ENCODE measurements at regions not wholly inside any gene's neighbourhood (a gene's known extent, or its start where the extent isn't known, plus 50 kb on each side); places are given as distances from the start of the nearest gene placed in this dataset.

DNA sequence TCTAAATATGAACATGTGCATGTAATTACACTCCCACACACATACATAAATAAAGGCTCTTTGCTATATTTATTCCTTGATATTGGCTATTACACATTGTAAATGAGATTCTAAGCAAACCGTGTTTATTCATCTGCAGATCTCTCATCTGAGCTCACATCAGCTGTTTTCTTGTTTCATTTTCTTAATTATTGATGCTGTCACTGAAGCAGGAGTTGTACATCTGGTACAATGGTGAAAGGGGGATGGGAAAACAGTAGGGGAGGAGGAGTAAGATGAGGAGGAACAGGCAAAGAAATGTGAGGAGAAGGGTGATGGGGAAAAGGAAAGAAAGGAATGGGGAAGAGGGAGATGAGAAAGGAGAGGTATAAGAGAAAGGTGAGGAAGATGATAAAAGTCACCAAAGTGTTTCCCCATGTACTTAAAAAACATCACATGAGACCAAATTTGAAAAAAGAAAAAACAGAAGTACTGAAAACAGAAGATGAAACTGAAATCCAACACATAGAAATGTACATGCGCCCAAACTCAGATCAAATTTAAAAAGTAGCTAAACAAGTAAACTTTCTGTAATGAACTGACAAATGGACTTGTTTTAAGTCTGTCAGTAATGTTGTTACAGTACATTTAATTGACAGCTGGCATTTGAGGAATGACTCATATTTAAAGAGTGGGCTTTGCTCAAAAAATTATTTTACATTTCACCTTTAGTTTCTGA is 472.2 kb downstream of the ARL4A start:
- no peak for DNase-seq

DNA sequence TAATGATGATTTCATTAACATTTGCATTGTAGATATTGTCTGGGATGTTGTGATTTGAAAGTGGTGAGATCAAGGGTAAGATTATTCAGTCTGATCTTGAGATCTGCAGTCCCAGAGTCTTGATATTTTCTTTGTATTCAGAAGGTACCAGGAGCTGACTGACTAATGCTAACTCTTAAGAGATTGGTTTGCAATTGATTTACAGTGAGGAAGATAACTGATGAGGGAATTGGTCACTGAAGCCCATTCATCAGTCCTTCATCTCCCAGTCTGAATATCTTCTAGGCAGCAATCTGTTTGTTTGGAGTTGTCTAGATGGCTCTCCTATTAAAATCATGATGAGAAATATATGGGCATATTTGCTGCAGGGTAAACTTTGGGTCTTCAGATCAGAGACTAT is 473.7 kb downstream of the ARL4A start:
- DNase-seq = no peak

DNA sequence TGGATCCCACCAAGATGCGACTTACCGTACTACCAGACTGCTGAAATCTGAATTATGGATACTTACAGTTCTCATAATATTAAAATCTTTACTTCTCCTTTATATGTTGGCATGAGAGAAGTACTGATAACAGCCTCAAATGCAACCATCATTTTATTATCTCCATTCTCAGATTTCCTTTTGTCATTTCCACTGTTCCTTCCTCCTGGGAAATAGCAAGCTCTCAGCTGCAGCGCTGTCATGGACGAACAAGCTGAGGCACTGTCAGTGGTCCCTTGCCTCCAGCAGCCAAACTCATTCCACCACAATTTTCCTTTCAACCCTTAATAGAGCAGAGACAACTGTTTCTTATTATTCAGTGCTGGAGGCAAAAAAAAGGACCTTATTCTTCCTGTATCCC is 478.4 kb downstream of the ARL4A start:
- no peak for DNase-seq

DNA sequence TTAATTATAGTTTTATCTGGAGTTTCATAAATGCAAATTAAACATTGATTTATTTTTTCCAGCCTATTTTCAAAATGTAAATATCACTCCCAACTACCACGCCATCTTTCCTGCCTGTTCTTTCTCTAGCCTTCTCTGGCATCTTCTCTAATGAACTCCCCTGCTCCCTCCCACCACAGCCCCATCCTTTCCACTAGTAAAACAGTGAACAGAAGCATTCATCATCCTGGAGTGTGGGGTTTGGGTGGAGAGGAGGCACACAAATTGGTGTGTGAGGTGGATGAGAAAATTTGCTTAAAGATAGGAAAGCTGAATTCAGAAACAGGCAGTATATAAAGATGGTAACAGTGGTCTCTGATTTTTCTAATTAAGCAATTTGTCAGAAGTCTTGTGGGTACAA is 479.4 kb downstream of the ARL4A start:
- DNase-seq = no peak

DNA sequence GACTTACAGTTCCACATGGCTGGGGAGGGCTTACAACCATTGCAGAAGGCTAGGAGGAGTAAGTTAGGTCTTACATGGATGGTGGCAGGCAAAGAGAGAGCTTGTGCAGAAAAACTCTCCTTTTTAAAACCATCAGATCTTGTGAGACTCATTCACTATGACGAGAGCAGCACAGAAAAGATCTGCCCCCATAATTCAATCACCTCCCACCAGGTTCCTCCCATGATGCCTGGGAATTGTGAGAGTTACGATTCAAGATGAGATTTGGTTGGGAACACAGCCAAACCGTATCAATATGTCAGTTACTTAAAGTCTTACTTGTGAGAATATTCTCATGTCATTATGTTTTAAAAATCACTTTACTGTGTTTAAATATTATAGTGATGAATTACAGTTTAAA is 481.9 kb downstream of the ARL4A start:
- DNase-seq = no peak

DNA sequence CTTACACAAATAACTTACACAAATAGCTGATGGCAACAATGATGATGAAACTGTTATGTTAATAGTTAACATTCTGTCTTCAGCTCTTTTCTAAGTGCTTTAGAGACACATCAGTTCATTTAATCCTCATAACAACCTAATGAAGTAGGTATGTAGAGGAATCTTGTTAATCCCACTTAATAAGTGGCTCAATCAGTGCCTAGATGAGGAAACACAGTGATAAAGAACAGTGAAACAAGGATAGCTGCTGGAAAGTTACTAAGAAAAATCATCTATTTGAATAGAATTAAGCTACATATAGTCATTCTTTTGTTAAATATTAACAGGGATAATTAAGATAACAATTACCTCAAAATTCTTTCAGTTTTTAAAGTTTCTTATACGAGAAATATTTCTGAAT is 487.6 kb downstream of the ARL4A start:
- no peak for DNase-seq

DNA sequence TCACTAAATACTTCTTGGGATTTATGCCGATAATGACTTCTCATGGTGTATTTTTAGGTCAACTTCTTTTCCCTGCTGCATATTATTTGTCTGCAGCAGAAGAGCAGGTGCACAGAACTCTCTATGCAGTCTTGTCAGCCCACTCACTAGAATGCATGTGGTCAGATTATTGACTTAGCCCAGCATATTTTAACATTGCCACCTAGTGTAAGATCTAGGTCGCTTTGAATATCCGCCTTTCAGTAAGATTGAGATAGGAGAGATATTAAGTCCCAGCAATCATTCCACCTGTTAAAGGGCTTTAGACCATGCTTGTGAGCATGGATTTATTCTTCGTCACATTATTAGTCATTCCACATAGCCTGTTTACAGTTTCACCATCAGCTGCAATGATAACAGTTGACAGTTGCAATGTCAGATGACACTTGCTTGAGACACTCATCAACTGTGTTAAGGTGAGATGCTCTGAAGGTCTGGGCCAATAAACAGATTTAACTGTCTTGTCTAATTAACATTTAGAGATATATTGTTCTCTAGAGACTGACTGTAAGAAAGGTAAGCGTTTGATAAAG is 491.7 kb downstream of the ARL4A start:
- no peak for DNase-seq

DNA sequence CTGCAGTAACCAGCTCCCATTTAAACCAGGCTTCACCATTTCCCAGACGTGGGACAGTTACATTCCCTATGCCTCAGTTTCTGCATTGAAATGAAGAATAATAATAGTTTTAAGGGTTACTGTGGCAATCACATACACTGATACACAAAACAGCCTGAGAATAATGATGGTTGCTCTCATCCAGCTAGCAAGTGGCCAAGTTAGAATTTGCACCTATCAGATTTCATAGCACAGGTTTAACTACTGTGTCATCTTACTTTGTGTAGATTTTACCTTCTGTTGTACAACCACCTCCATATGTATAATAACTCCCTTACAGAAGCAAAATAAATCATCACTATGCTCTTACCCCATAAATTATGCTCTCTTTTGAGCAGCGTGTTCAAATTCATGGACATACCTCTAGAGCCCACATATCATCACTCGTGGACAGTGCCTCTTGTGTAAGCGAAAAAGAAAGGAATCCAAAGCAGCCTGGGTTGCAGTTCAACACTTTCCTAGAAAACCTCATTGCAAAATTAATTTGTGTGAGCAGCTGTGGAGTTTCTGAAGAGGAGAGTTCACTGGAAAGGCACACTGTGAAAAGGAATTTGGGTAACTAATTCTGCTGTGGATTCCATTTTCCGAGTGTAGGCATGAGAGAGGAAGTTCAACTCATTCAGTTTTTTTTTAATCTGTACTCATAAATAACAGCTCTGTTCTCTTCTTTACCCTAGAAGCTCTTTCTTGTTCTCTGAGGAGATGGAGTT is 492.5 kb downstream of the ARL4A start:
- no peak for DNase-seq

DNA sequence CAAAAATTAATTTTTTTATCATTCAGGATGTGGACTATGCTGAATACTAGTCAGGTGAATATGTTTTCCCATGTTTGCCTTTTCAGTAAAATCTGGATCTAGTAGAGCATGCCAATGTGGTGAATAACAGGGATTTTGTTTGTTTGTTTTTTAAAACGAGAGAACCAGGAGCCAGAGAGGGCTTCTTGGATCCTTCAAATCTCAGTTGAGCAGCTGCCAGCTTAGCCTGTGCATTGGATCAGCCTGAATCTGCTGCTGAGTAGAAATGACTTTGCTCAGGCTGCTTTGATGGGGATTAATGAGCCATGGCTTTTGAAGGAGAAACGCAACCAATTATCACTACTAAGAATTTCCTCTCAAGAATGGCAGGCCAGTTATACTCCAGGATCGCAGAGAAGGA is 493.8 kb downstream of the ARL4A start:
- no peak for DNase-seq

DNA sequence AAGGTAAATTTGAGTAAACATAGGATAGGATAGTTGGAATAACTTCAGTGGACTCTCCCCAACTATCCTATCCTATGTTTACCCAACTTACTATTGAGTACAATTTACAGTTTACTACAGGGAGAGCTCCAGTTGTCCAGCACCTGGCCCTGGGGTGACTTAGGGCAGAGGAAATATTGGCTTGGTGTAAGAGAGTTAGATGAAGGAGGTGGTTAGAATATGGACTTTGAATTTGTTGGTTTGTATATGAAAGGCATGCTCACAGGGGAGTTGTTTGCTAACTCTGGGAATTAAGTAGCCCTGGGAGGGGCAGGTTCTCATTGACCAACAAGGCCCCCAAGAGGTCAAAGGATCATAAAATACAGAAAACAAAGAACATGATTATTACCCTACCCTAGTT is 497.7 kb downstream of the ARL4A start:
- no peak for DNase-seq

DNA sequence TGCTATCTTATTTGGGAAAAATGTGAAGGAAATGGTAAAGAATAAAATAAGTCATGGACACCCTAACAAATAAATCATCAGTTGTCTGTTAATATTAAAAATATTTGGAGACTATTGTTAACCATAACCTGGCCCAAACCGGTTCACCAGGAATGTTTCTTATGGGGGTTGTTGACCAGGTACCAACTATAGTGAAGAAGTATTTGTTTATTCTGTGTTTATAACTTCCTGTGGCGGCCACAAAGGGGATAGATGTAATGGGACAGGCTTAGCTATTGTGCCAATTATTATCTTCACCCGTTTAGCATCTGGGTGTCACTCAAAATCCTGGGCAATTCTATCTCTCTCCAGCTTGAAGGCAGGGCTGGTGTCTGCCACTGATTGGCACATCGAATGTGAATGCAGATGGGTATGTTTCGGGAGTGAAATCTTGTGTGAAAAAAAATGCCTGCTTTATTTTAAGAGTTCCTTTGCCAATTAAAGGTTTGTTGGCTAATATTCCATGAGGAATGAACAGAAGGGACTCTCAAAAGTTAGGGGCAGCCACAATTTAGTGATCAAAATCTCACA is 500.9 kb downstream of the ARL4A start:
- no peak for DNase-seq

DNA sequence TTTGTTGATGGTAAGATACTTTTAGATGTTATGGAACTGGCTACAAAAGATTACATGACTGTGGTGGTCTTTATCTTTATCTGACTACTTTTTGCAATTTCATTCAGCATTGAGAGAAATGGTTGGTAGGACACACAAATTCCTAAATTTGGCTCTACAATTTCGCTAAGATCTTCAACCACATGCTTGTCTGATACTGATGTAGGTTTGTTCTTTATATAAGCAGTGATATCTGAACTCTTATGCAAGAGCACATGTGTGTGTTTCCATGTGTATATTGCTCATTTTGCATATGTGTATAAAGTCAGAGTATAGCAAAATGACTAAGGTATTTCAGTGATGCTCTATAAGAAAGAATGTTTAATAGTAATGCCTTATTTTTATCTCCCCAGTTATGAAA is 501.5 kb downstream of the ARL4A start:
- no peak for DNase-seq

DNA sequence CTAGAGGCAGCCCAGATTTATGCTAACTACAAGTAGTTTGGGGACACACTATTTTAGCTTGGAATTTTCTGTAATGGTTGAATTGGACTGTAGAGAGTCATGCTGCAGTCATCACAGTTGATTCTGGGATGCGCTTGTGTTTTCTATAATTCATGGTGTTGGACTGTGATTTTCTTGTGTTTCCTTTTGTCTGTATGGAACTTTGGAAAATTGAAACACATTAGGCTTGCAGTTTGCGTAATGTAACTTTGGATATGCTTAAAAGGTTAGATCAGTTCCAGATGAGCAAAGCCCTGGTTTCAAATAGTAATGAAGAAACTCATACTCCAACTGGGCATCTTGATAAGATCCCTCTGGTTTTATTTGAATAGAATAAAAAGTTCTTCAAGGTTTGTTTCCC is 502.2 kb downstream of the ARL4A start:
- no peak for DNase-seq

DNA sequence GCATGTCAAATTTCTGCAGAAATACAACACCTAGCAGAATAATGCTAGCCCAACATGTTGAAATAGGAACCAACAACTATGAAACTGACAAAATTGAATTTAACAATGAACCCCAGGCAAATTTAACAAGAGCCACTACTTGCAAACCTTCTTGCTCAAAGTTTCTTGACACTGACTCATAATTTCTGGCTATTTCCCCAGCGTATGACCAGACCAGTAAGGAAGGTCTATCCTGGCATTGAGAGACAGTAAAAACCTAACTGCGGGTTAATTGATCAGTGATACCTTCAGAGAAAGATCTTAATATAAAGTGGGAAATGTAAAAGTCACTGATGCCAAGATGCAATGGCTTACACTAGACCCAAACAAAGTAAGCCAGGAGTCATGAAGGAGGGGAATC is 510.1 kb downstream of the ARL4A start:
- DNase-seq = no peak

DNA sequence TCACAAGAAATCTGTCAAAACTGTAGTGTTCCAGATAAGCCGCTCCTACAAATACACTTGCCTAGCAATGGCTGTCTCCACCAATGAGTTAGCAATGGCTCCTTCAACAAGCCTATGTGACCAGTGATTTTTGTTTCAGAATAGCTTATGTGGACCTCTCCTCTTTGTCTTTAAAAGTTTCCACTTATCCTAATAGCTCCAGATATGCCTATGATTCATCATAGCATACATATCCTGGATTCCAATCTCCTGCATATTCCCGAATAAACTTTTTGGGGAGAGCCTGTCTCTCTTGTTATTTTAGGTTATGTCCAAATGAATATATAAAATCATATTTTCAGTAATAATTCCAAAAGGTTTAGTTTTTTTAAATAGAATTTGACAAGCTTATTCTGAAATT is 510.6 kb downstream of the ARL4A start:
- DNase-seq = no peak

DNA sequence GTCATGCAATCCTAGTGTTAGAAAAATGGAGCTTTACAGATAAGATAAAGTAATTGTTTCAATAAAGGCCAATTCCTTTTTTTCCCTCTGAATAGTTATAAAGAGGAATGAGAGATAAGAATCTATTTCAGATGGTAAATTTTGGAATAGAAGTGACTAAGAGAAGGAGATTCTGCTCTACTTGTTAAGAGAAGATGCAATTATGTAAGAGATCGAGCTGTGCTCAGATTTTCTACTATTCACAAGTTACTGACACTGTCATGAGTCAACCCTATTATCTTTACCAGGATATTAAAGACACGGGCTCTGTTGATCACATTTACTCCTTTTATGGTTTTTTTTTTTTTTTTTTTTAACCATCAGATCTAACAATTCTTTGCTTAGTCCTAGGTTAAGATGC is 511.3 kb downstream of the ARL4A start:
- DNase-seq = no peak

DNA sequence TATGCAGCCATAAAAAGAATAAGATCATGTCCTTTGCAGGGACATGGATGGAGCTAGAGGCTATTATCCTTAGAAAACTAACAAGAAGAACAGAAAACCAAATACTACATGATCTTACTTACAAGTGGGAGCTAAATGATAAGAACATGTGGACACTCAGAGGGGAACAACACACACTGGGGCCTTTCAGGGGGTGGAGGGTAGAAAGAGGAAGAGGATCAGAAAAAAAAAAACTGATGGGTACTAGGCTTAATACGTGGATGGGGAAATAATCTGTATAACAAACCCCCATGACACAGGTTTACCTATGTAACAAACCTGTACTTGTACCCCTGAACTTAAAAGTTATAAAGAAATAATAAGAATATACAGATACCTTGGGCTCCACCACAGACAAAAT is 514.2 kb downstream of the ARL4A start:
- DNase-seq = no peak

DNA sequence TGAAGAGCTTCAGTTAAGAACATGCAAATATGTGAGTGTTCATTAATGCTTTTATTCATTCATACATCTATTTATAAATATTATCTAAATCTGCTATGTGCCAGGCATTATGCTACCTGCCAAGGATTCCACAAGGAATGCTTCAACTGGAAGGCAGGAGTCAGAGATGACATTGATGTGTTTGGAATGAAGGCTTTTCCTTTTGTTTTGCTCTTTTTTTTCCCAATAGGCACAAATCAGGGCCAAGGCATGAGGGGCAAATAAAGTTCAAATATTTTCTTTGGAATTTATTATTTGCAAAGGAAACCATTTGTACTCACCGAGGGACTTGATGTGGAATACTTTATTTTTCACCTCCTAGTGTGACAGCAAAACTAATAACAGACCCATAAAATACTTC is 530.3 kb downstream of the ARL4A start:
- no peak for DNase-seq

DNA sequence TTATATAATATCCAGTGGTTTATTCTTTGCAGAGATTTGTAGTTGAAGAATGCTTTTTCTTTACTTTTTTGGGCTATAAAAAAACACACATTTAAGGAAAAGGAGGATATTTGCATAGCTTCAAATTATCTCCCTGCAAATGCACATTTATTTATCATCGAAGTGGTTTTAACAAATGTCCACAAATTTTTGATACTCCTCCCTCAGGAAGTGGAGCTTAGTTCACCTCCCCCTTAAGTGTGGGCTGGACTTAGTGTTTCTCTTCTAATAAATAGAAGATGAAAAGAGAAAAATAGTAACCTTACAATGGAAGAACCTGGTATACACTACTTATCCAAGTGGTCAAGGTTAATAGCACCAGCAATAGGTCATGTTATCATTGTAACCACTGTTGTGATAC is 537.6 kb downstream of the ARL4A start:
- DNase-seq = no peak

DNA sequence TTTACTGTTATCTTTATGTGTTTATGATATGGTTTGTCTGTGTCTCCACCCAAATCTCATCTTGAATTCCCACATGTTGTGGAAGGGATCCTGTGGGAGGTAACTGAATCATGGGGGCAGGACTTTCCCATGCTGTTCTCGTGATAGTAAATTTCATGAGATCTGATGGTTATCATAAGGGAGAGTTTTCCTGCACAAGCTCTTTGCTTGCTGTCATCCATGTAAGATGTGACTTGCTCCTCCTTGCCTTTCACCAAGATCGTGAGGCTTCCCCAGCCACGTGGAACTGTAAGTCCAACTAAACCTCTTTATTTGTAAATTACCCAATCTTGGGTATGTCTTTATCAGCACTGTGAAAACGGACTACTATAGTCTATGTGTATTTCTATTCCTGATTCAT is 539.0 kb downstream of the ARL4A start:
- no peak for DNase-seq

DNA sequence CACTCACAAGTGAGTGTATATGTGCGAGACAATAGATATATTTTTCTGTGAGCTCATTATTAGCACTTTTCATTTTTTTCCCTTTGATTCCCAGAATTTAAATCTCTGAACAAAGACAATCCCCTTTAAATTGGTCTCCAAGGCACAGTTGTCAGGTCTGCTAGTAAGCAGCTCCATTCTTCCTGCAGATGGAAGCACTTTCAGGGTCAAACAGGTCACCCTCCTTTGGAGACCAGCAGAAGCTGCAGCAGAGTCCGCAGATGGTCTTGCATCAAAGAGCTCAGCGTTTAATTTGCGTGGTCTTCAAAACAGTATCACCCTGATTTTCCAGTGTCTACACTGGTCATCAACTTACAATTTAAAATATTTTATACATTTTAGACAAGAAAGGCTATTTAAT is 543.8 kb downstream of the ARL4A start:
- no peak for DNase-seq

DNA sequence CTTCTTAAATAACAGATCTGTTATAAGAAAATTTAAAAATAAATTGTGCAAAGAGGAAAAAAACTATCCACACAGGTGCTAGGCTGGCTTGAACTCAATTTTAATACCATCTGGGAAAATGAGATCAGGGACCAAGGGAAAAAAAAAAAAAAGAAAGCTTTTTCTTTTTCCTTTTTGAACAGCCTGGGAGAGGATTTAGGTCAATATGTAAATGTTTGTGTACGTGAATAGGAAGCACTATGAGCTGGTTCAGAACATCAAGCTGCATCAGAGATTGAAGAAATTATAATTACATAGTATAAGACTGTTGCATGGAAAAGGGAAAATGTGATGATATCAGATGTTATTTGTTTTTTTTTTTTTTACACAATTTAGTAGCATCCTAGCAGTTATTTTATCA is 548.0 kb downstream of the ARL4A start:
- no peak for DNase-seq

DNA sequence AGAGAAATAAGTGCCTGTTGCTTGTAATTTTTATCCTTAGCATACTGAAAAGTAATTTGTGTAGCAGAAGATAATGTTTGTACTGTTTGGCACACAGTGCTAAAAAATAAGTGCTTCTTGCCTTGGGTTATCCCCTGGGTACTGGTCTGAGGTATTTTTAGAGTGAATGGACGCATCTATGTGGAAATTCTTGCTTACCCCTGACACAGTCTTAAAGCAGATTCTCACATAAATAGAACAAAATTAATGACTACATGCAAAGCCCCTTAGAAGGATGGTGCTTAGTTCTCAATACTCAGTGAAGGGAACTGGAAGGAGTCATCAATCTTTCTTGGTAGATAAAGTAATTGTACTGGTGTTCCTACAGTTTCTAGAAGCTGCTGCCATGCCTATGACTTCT is 548.6 kb downstream of the ARL4A start:
- DNase-seq = no peak

DNA sequence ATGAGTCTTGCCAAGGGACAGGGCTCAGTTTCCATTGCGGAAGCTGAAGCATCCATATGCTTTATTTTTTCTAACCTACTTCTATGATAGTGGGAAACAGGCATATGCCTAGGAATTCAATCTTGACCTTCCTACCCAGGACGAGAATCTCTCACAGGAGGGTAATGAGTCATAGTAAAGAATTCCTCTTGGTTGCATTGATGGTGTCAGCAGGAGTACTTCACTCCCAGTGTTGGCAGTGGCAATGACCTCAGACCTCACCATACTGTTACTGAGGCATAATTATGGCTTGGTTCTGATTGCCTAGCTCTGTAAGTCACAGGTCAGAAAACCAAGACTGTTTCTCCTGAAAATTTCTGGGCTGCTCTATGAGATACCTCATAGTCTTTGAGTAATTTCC is 552.9 kb downstream of the ARL4A start:
- no peak for DNase-seq

Data from stimulated activated CD4-positive, alpha-beta T cell treated with anti-CD3 and anti-CD28 coated beads, Interleukin-2, amount 100 ng/mL, for 24 hours (primary cell).